GM21723 (cell line): ENCODE measurements at regions not wholly inside any gene's neighbourhood (a gene's known extent, or its start where the extent isn't known, plus 50 kb on each side); places are given as distances from the start of the nearest gene placed in this dataset.
"Not testable (repeated sequence)": the region's sequence is repeated elsewhere in the genome, so short reads cannot be mapped to it uniquely, and the experiment has no call there.

ENCODE experiments used
- ATAC-seq: cut with Tn5 transposase; IDR thresholded peaks from one replicate; pipeline ENCODE4 v1.9.1; 2021; ENCODE audit warnings: mild to moderate bottlenecking, moderate library complexity; ENCODE audit not compliant: unreplicated experiment

- no peak for ATAC-seq
Measured at GRCh38 chr2:109052922-109053321, 63.9 kb upstream of the EDAR start.

GRCh38 chr2:109049022-109049421 is 60.0 kb upstream of the EDAR start:
- no peak for ATAC-seq

- ATAC-seq, result no peak
Measured at GRCh38 chr2:109048163-109048562, 59.1 kb upstream of the EDAR start.

- ATAC-seq, result not testable (repeated sequence)
Measured at GRCh38 chr2:109047569-109047968, 58.5 kb upstream of the EDAR start.

GRCh38 chr2:109046925-109047508 is 58.0 kb upstream of the EDAR start:
- ATAC-seq, result peak; percentile 91

GRCh38 chr2:109045505-109045904 is 56.5 kb upstream of the EDAR start:
- ATAC-seq, result no peak

GRCh38 chr2:109038992-109039391 is 50.0 kb upstream of the EDAR start:
- no peak for ATAC-seq
